GM23248 (cell line): ENCODE measurements at regions not wholly inside any gene's neighbourhood (a gene's known extent, or its start where the extent isn't known, plus 50 kb on each side); places are given as distances from the start of the nearest gene placed in this dataset.

Source experiments
- EZH2 ChIP-seq: fragments of 200-600 bp; sonication (generic); IDR thresholded peaks from 2 replicates; pipeline ENCODE4 v1.6.1; 2018; ENCODE audit warnings: antibody characterized with exemption, mild to moderate bottlenecking; ENCODE audit not compliant: insufficient read depth, poor library complexity, severe bottlenecking
- EZH2phosphoT487 ChIP-seq: fragments of 200-600 bp; sonication (generic); IDR thresholded peaks from 2 replicates; pipeline ENCODE4 v1.6.1; 2018; ENCODE audit warnings: antibody characterized with exemption, moderate library complexity, mild to moderate bottlenecking, low read depth; ENCODE audit not compliant: insufficient read depth

GRCh38 chr2:144261966-144262365, 258.0 kb downstream of the ZEB2 start:
- TF ChIP-seq EZH2, result no peak
- no peak for TF ChIP-seq EZH2phosphoT487
